CD14-positive monocyte (primary cell): ENCODE measurements at regions not wholly inside any gene's neighbourhood (a gene's known extent, or its start where the extent isn't known, plus 50 kb on each side); places are given as distances from the start of the nearest gene placed in this dataset.

Experiments used
- DNase-seq, 3 donors: peaks; one replicate each; pipeline ENCODE4 v3.0.0-alpha.2; 2011 to 2022
- H2AFZ ChIP-seq: 2 replicates; pipeline ENCODE4 v1.6.0; 2012; ENCODE audit warnings: mild to moderate bottlenecking, low read depth, low read length, inconsistent platforms; ENCODE audit not compliant: insufficient read depth, poor library complexity, severe bottlenecking
- H3K27ac ChIP-seq, 2 donors: 1 replicate in 1 of 2; 2 replicates in 1 of 2; pipeline ENCODE4 v1.5.1; 2012 to 2013; ENCODE audit warnings: low read length in 2 of 2, control low read depth in 1 of 2, inconsistent platforms in 1 of 2, low read depth in 1 of 2, mild to moderate bottlenecking in 1 of 2
- H3K27me3 ChIP-seq, 2 donors: one replicate each; pipeline versions ENCODE4 v1.6.0 to v1.6.1; 2011 to 2013; ENCODE audit warnings: low read length in 2 of 2; ENCODE audit not compliant: control insufficient read depth in 2 of 2, insufficient read depth in 2 of 2
- H3K36me3 ChIP-seq, 2 donors: replicated peaks in 1 of 2; 1 replicate in 1 of 2; 2 replicates in 1 of 2; pipeline versions ENCODE4 v1.5.1 to v1.6.1; 2012 to 2013; ENCODE audit warnings: low read length in 2 of 2, control low read depth in 1 of 2, inconsistent platforms in 1 of 2, mild to moderate bottlenecking in 1 of 2; ENCODE audit not compliant: insufficient read depth in 2 of 2, control insufficient read depth in 1 of 2
- H3K4me1 ChIP-seq, 2 donors: 1 replicate in 1 of 2; 2 replicates in 1 of 2; pipeline versions ENCODE4 v1.5.1 to v1.6.1; 2012 to 2013; ENCODE audit warnings: low read length in 2 of 2, control low read depth in 1 of 2, inconsistent platforms in 1 of 2, mild to moderate bottlenecking in 1 of 2, moderate library complexity in 1 of 2; ENCODE audit not compliant: insufficient read depth in 2 of 2, control insufficient read depth in 1 of 2
- H3K4me2 ChIP-seq: replicated peaks from 2 replicates; pipeline ENCODE3; 2012; ENCODE audit warnings: low read length, moderate library complexity, mild to moderate bottlenecking; ENCODE audit not compliant: poor library complexity, severe bottlenecking; ENCODE audit errors: extremely low read depth
- H3K4me3 ChIP-seq, 3 experiments: fragments of 200-600 bp in 1 of 3; sonication (generic) in 1 of 3; replicated peaks in 1 of 3; 1 replicate in 2 of 3; 2 replicates in 1 of 3; pipeline ENCODE4 v1.5.1; 2011 to 2013; ENCODE audit warnings: low read length in 3 of 3, mild to moderate bottlenecking in 3 of 3, control low read depth in 2 of 3, low read depth in 2 of 3, inconsistent platforms in 1 of 3, moderate library complexity in 1 of 3
- H3K79me2 ChIP-seq: 2 replicates; pipeline ENCODE4 v1.6.0; 2012; ENCODE audit warnings: mild to moderate bottlenecking, control low read depth, inconsistent platforms, low read length, moderate library complexity; ENCODE audit not compliant: insufficient read depth
- H3K9ac ChIP-seq: 2 replicates; pipeline ENCODE4 v1.6.0; 2017; ENCODE audit warnings: low read length, mild to moderate bottlenecking; ENCODE audit not compliant: insufficient read depth, poor library complexity, severe bottlenecking
- H3K9me3 ChIP-seq, 2 donors: replicated peaks in 1 of 2; 1 replicate in 1 of 2; 2 replicates in 1 of 2; pipeline versions ENCODE4 v1.5.1 to v1.6.1; 2012 to 2013; ENCODE audit warnings: low read length in 2 of 2, control low read depth in 1 of 2; ENCODE audit not compliant: control insufficient read depth in 1 of 2, insufficient read depth in 1 of 2
- H4K20me1 ChIP-seq: 2 replicates; pipeline ENCODE4 v1.6.0; 2012; ENCODE audit warnings: mild to moderate bottlenecking, low read length, control low read depth, moderate library complexity; ENCODE audit not compliant: insufficient read depth
- H3K27ac Mint-ChIP-seq, 7 donors: one replicate each; pipeline ENCODE4 v1.8.0; 2020; ENCODE audit warnings: mild to moderate bottlenecking in 7 of 7, mixed read lengths in 7 of 7, moderate library complexity in 6 of 7, inconsistent platforms in 2 of 7
- H3K27me3 Mint-ChIP-seq, 3 donors: one replicate each; pipeline ENCODE4 v1.8.0; 2021 to 2022; ENCODE audit warnings: low read depth in 3 of 3, mild to moderate bottlenecking in 3 of 3, mixed read lengths in 3 of 3, moderate library complexity in 3 of 3, inconsistent platforms in 1 of 3
- H3K36me3 Mint-ChIP-seq, 2 donors: one replicate each; pipeline ENCODE4 v1.8.0; 2020; ENCODE audit warnings: mixed read lengths in 2 of 2, inconsistent platforms in 1 of 2, mild to moderate bottlenecking in 1 of 2
- H3K4me1 Mint-ChIP-seq: one replicate; pipeline ENCODE4 v1.8.0; 2020; ENCODE audit warnings: mild to moderate bottlenecking, mixed read lengths
- H3K4me3 Mint-ChIP-seq, 2 donors: one replicate each; pipeline ENCODE4 v1.8.0; 2020; ENCODE audit warnings: mild to moderate bottlenecking in 2 of 2, mixed read lengths in 2 of 2, moderate library complexity in 1 of 2
- H3K9me3 Mint-ChIP-seq, 7 donors: one replicate each; pipeline ENCODE4 v1.8.0; 2020 to 2022; ENCODE audit warnings: mixed read lengths in 7 of 7, mild to moderate bottlenecking in 6 of 7, moderate library complexity in 6 of 7, inconsistent platforms in 2 of 7
- WGBS: methylation state at CpG from one replicate; pipeline ENCODE4 v1.1.5; 2013; ENCODE audit warnings: missing lambda C conversion rate; ENCODE audit not compliant: insufficient coverage; 5-methylcytosine and 5-hydroxymethylcytosine counted together
- intact Hi-C, 2 donors: fragments of 100-400 bp; cut with micrococcal nuclease; formaldehyde crosslinking; loops; one replicate each; pipeline versions ENCODE4 v1.15.0 to v1.15.1; 2023
- TF ChIP-seq, protein P1 (sequence below): fragments of 200-600 bp; IDR thresholded peaks from one replicate; pipeline ENCODE4 v1.8.0; 2022; ENCODE audit warnings: antibody characterized with exemption, mild to moderate bottlenecking

DNA sequence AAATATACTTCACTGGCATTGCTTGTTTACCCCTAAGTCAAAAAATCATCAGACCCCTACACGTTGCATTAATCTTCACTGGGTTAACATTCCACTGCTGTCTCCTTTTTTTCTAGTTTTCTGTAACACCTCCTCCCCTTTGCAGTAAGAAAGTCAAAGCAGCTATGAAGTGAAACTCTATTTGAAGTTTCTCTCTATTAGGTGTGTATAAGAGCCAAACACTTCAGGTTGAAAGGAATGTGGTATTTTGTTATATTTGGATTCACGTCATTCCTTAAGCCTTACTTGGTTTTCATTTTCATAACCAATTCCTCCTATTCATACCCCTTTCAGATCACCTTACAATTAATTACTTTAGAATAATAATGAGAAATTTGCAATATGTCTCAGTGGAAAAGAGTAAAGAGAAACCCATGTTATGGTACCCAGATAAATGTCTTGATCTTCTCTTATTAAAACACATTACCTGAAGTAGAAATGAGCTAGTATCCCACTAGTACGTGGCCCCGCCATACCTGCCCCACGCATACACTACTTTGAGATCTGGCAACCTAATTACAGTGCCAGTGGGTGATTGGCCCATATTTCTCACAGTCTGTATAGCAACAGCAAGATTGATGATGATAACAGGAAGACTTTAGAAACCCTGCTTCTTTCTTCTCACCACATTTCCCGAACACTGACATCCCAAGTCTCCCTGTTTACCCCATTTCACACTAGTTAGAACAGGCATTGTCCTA lies 236.4 kb upstream of the RGS6 start:
- Histone ChIP-seq H4K20me1 (peaks cover 11% of the 10 kb centered on the region), H3K4me3 (no peak overlapping the region), H3K4me1 (no peaks in the 10 kb centered on the region), H3K9me3 (no peaks in the 10 kb centered on the region), H3K27ac (no peak overlapping the region), H3K79me2 (no peaks in the 10 kb centered on the region), H3K4me2 (no peak overlapping the region), H3K36me3 (peaks cover 26 to 92% of the 10 kb centered on the region in 2 donors), H3K27me3 (no peaks in the 10 kb centered on the region), H3K9ac (no peak overlapping the region), H2AFZ (no peak overlapping the region)
- no peak overlapping the region for H3K4me3 Mint-ChIP-seq
- TF ChIP-seq, protein P1, sequence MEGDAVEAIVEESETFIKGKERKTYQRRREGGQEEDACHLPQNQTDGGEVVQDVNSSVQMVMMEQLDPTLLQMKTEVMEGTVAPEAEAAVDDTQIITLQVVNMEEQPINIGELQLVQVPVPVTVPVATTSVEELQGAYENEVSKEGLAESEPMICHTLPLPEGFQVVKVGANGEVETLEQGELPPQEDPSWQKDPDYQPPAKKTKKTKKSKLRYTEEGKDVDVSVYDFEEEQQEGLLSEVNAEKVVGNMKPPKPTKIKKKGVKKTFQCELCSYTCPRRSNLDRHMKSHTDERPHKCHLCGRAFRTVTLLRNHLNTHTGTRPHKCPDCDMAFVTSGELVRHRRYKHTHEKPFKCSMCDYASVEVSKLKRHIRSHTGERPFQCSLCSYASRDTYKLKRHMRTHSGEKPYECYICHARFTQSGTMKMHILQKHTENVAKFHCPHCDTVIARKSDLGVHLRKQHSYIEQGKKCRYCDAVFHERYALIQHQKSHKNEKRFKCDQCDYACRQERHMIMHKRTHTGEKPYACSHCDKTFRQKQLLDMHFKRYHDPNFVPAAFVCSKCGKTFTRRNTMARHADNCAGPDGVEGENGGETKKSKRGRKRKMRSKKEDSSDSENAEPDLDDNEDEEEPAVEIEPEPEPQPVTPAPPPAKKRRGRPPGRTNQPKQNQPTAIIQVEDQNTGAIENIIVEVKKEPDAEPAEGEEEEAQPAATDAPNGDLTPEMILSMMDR, result no peak
- DNase-seq, result no peak
- no peak overlapping the region for H3K27ac Mint-ChIP-seq
- peaks cover 0 to 7% (median 0%) of the 10 kb centered on the region in 7 donors for H3K9me3 Mint-ChIP-seq
- no peaks in the 10 kb centered on the region for H3K27me3 Mint-ChIP-seq
- intact Hi-C loops, result no loop called here
- H3K4me1 Mint-ChIP-seq, result peaks cover 12% of the 10 kb centered on the region
- H3K36me3 Mint-ChIP-seq, result peaks cover 73 to 82% of the 10 kb centered on the region in 2 donors
- 100% methylated on average over 1 of the region's 6 CpGs for WGBS

DNA sequence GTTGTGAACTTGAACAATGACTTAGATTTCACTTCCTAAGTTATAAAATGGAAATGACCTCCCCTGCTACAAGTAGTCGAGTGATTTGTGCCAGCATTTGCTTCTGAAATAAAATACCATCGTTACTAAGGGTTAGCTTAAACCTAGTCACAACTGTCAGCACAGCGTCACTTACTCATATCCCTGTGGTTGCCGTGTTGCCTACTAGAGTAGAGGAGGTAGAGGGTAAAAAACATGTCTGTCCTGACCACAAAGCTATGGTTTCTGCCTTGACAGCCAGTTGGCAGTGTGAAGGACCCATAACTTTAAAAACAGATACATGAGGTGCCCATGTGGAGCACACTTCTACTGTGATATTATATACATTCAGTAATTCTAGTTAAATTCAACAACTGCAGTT lies 234.2 kb upstream of the RGS6 start:
- WGBS, result no CpG with 5 or more reads among the region's 4 CpGs
- Histone ChIP-seq H3K4me3 (no peak overlapping the region), H3K4me1 (no peaks in the 10 kb centered on the region), H3K4me2 (no peak overlapping the region), H3K36me3 (peaks cover 25 to 91% of the 10 kb centered on the region in 2 donors), H2AFZ (no peak overlapping the region), H3K27ac (no peak overlapping the region), H3K27me3 (no peaks in the 10 kb centered on the region), H3K9ac (no peak overlapping the region), H3K79me2 (no peaks in the 10 kb centered on the region), H3K9me3 (no peaks in the 10 kb centered on the region), H4K20me1 (peaks cover 6% of the 10 kb centered on the region)
- Mint-ChIP-seq H3K27me3 (no peaks in the 10 kb centered on the region), H3K4me1 (peaks cover 7% of the 10 kb centered on the region), H3K27ac (no peak overlapping the region), H3K9me3 (peaks cover 0 to 3% (median 0%) of the 10 kb centered on the region in 7 donors), H3K4me3 (no peak overlapping the region), H3K36me3 (peaks cover 79 to 81% of the 10 kb centered on the region in 2 donors)
- TF ChIP-seq, protein P1, result no peak
- DNase-seq, result no peak
- intact Hi-C loops, result no loop called here
